ENCODE measurements at regions not wholly inside any gene's neighbourhood (a gene's known extent, or its start where the extent isn't known, plus 50 kb on each side); places are given as distances from the start of the nearest gene placed in this dataset.

DNA sequence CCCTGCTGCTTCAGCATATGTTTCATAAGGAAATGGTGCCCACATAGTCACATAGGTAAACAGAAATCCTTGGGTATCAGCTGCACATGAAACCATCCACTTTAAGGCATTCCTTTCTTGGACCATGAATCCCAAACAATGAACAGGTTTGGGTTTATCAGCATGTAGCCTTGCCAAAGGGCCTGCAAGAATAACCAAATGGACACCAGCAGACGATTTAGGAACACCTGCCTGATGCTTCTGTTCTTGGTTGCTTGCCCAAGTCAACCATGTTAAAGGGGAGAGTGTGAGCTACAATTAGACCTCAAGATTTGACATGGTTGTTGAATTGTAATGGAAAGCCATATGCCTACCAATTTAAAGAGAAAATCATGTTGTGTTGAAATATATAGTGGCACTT, 1342.7 kb upstream of the PIK3C3 start:
- CTCF ChIA-PET (ENCODE audit: partially characterized antibody): no interaction called here
- no peak overlapping the region for H4K91ac ChIP-seq (replicated peaks; ENCODE audit: insufficient read length, low read length)
- H3K27ac ChIP-seq (ENCODE audit: low read depth, low read length): no peak overlapping the region
- no peaks in the 10 kb centered on the region for H3K79me2 ChIP-seq (ENCODE audit: control insufficient read depth in 1 of 2, insufficient read depth in 2 of 2, low read length in 2 of 2)
- no peak overlapping the region for H3K18ac ChIP-seq (ENCODE audit: extremely low read depth, low read length)
- no peak overlapping the region for H2BK5ac ChIP-seq (ENCODE audit: low read depth, low read length)
- WGBS, 2 experiments (ENCODE audit: extremely low coverage in 1 of 2, insufficient coverage in 1 of 2, insufficient read length in 1 of 2, insufficient replicate concordance in 2 of 2, low coverage in 1 of 2, low lambda C conversion rate in 2 of 2, missing lambda C conversion rate in 1 of 2): 79% methylated on average over 1 of the region's 1 CpG; no CpG with 5 or more reads in 1 of the 2 experiments
- no peaks in the 10 kb centered on the region for H3K27me3 ChIP-seq (replicated peaks in 1 of 4; ENCODE audit: control insufficient read depth in 3 of 4, extremely low read depth in 1 of 4, insufficient read depth in 3 of 4, low read length in 3 of 4)
- H3K36me3 ChIP-seq (ENCODE audit: control insufficient read depth in 2 of 4, insufficient read depth in 4 of 4, low read length in 3 of 4): no peaks in the 10 kb centered on the region
- no peak overlapping the region for H3K14ac ChIP-seq (ENCODE audit: insufficient read length)
- H2BK120ac ChIP-seq (replicated peaks; ENCODE audit: low read depth, low read length): no peak overlapping the region
- H4K5ac ChIP-seq (ENCODE audit: insufficient read length, low read depth, low read length): no peak overlapping the region
- no peaks in the 10 kb centered on the region for H4K20me1 ChIP-seq (replicated peaks in 1 of 2; ENCODE audit: control insufficient read depth in 1 of 2, insufficient read depth in 2 of 2, low read length in 2 of 2)
- peaks cover 0 to 5% (median 0%) of the 10 kb centered on the region in 4 experiments; a peak in 1 of 7 replicates for H3K4me1 ChIP-seq (replicated peaks in 1 of 4; ENCODE audit: control insufficient read depth in 3 of 4, insufficient read depth in 4 of 4, low read length in 3 of 4)
- no peak overlapping the region for H2AK5ac ChIP-seq (ENCODE audit: low read depth, low read length)
- no peak overlapping the region for H3K56ac ChIP-seq (replicated peaks; ENCODE audit: insufficient read length, low read depth, low read length)
- H3K4ac ChIP-seq (replicated peaks; ENCODE audit: insufficient read length, low read depth, low read length): no peak overlapping the region
- H3K79me1 ChIP-seq (ENCODE audit: low read depth, low read length): no peaks in the 10 kb centered on the region
- H3K4me3 ChIP-seq (ENCODE audit: extremely low read depth in 1 of 4, insufficient read depth in 2 of 4, low read depth in 3 of 4, low read length in 4 of 4): no peak overlapping the region
- no peak overlapping the region for H4K8ac ChIP-seq (ENCODE audit: extremely low read depth, insufficient read depth, low read length)
- DNase-seq (ENCODE audit: low read depth in 1 of 2, low spot score in 2 of 2) (no peak), FAIRE-seq (no peak)
- peak overlapping the region; percentile 30; the same call in 1 of the 2 replicates for H2AFZ ChIP-seq (ENCODE audit: low read length)
- no peak overlapping the region for H2BK12ac ChIP-seq (ENCODE audit: low read depth, low read length)
- POLR2A ChIA-PET (ENCODE audit: partially characterized antibody): no interaction called here
- H3K23ac ChIP-seq (ENCODE audit: insufficient read length): no peak overlapping the region
- H3K23me2 ChIP-seq (ENCODE audit: low read depth, low read length): no peaks in the 10 kb centered on the region
- H3K9ac ChIP-seq (replicated peaks in 1 of 4; ENCODE audit: extremely low read depth in 1 of 4, low read depth in 3 of 4, low read length in 3 of 4): no peak overlapping the region
- H3K9me3 ChIP-seq (ENCODE audit: insufficient read depth in 2 of 2, low read depth in 1 of 2, low read length in 1 of 2): no peaks in the 10 kb centered on the region
- no peak overlapping the region for H2BK20ac ChIP-seq (ENCODE audit: low read length)
- no peak overlapping the region for H2BK15ac ChIP-seq (ENCODE audit: low read length)
- no peak overlapping the region for H3K4me2 ChIP-seq (ENCODE audit: insufficient read depth in 1 of 2, low read depth in 2 of 2, low read length in 2 of 2)
- TF ChIP-seq NANOG (IDR thresholded peaks at IDR 0.05; ENCODE audit: insufficient read depth, low read depth, low read length, poor library complexity, severe bottlenecking) (no peak), MAFK (IDR thresholded peaks at IDR 0.05; ENCODE audit: low read depth, low read length) (no peak), BACH1 (IDR thresholded peaks at IDR 0.05; ENCODE audit: low read length) (no peak), FOSL1 (IDR thresholded peaks at IDR 0.05; ENCODE audit: insufficient read depth, low read depth, low read length) (no peak), POLR2A (IDR thresholded peaks at IDR 0.05; ENCODE audit: control extremely low read depth in 1 of 2, low read depth in 2 of 2, low read length in 2 of 2) (no peak), EGR1 (IDR thresholded peaks at IDR 0.05; ENCODE audit: borderline replicate concordance, low read depth, low read length) (no peak), ASH2L (IDR thresholded peaks at IDR 0.05; ENCODE audit: low read length) (no peak), RNF2 (IDR thresholded peaks at IDR 0.05; ENCODE audit: borderline replicate concordance, low read depth, low read length, missing control alignments, poor library complexity, severe bottlenecking) (no peak), CBX5 (IDR thresholded peaks at IDR 0.05; ENCODE audit: low read depth, low read length) (no peak), SAP30 (IDR thresholded peaks at IDR 0.05; ENCODE audit: insufficient read depth, insufficient replicate concordance, low read length) (no peak)
- TF ChIP-seq, protein P1, sequence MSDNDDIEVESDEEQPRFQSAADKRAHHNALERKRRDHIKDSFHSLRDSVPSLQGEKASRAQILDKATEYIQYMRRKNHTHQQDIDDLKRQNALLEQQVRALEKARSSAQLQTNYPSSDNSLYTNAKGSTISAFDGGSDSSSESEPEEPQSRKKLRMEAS (IDR thresholded peaks at IDR 0.05): no peak
- TF ChIP-seq, protein P2, sequence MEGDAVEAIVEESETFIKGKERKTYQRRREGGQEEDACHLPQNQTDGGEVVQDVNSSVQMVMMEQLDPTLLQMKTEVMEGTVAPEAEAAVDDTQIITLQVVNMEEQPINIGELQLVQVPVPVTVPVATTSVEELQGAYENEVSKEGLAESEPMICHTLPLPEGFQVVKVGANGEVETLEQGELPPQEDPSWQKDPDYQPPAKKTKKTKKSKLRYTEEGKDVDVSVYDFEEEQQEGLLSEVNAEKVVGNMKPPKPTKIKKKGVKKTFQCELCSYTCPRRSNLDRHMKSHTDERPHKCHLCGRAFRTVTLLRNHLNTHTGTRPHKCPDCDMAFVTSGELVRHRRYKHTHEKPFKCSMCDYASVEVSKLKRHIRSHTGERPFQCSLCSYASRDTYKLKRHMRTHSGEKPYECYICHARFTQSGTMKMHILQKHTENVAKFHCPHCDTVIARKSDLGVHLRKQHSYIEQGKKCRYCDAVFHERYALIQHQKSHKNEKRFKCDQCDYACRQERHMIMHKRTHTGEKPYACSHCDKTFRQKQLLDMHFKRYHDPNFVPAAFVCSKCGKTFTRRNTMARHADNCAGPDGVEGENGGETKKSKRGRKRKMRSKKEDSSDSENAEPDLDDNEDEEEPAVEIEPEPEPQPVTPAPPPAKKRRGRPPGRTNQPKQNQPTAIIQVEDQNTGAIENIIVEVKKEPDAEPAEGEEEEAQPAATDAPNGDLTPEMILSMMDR (IDR thresholded peaks at IDR 0.05; ENCODE audit: control extremely low read depth in 1 of 3, insufficient read depth in 1 of 3, low read depth in 1 of 3, low read length in 3 of 3): no peak

All from H1 (cell line).